Gastrocnemius medialis (tissue), 4 donors: ENCODE measurements at regions not wholly inside any gene's neighbourhood (a gene's known extent, or its start where the extent isn't known, plus 50 kb on each side); places are given as distances from the start of the nearest gene placed in this dataset.

Source experiments
- ATAC-seq, 2 donors: fragments of 150-250 bp; one replicate each; pipeline ENCODE4 v1.9.1; 2016
- DNase-seq, 2 donors: peaks; one replicate each; pipeline ENCODE4 v3.0.0-alpha.2; 2019
- H3K27ac ChIP-seq, 4 donors: fragments of 200-600 bp; sonication (generic); 1 replicate in 1 of 4; 2 replicates in 3 of 4; pipeline ENCODE4 v1.5.1; 2016 to 2018; ENCODE audit warnings: mild to moderate bottlenecking in 2 of 4, moderate library complexity in 1 of 4
- H3K27me3 ChIP-seq, 3 donors: fragments of 200-600 bp; sonication (generic) in 2 of 3; 1 replicate in 1 of 3; 2 replicates in 2 of 3; pipeline versions ENCODE4 v1.5.1 to v1.6.0; 2016 to 2019; ENCODE audit warnings: mild to moderate bottlenecking in 1 of 3, moderate library complexity in 1 of 3
- H3K36me3 ChIP-seq, 2 donors: fragments of 200-600 bp; sonication (generic) in 1 of 2; one replicate each; pipeline ENCODE4 v1.5.1; 2017 to 2018
- H3K4me1 ChIP-seq, 2 donors: fragments of 200-600 bp; sonication (generic) in 1 of 2; one replicate each; pipeline ENCODE4 v1.5.1; 2016 to 2017; ENCODE audit warnings: mild to moderate bottlenecking in 2 of 2
- H3K4me3 ChIP-seq, 4 donors: fragments of 200-600 bp; sonication (generic) in 3 of 4; 1 replicate in 1 of 4; 2 replicates in 3 of 4; pipeline ENCODE4 v1.5.1; 2016 to 2019; ENCODE audit warnings: mild to moderate bottlenecking in 2 of 4
- H3K9me3 ChIP-seq, 3 donors: fragments of 200-600 bp; sonication (generic) in 2 of 3; 1 replicate in 1 of 3; 2 replicates in 2 of 3; pipeline ENCODE4 v1.5.1; 2016 to 2019
- CTCF ChIP-seq, 5 experiments: fragments of 450-650 bp in 3 of 5; fragments of 200-600 bp in 2 of 5; sonication (generic) in 2 of 5; IDR thresholded peaks in 4 of 5; conservative IDR thresholded peaks in 1 of 5; 1 replicate in 4 of 5; 2 replicates in 1 of 5; pipeline ENCODE4 v1.5.1; 2016 to 2019; ENCODE audit warnings: antibody characterized with exemption in 5 of 5, mild to moderate bottlenecking in 3 of 5, moderate library complexity in 3 of 5
- POLR2A ChIP-seq, 2 donors: fragments of 450-650 bp; IDR thresholded peaks; one replicate each; pipeline ENCODE4 v1.6.1; 2017; ENCODE audit warnings: antibody characterized with exemption in 2 of 2, mild to moderate bottlenecking in 2 of 2, moderate library complexity in 2 of 2
- in situ Hi-C, 4 donors: fragments of 200-750 bp; cut with MboI; loops; one replicate each; pipeline versions ENCODE4 v1.15.0 to v1.8.0; 2017; ENCODE audit warnings: low sequenced_read_pairs in 4 of 4
- intact Hi-C: fragments of 100-400 bp; cut with DNase I; formaldehyde crosslinking; loops from one replicate; pipeline ENCODE4 v1.15.1; 2023; ENCODE audit warnings: low total_unique reads

GRCh38 chr2:191516260-191516659, 161.7 kb upstream of the NABP1 start:
- intact Hi-C loops (no loop called here), in situ Hi-C loops (loop anchor here in 3 of 4 donors (25.0 kb wide), 4 partner anchors 279 to 729 kb away; partner anchors contain the start of genes MYO1B (in 1 of the 3) and STAT4 (in 1 of the 3))
- Histone ChIP-seq H3K4me1 (no peaks in the 10 kb centered on the region), H3K9me3 (no peaks in the 10 kb centered on the region), H3K27me3 (no peaks in the 10 kb centered on the region), H3K36me3 (no peaks in the 10 kb centered on the region), H3K27ac (no peak overlapping the region), H3K4me3 (no peak overlapping the region)
- no peak for ATAC-seq
- TF ChIP-seq CTCF (IDR thresholded peaks at IDR 0.05 in 4 of 5, conservative IDR thresholded peaks at IDR 0.05 in 1 of 5) (no peak), POLR2A (IDR thresholded peaks at IDR 0.05) (no peak)
- DNase-seq: no peak

- ATAC-seq (no peak), DNase-seq (no peak)
- peak; percentile 54 to 71 (median 66) for TF ChIP-seq CTCF (IDR thresholded peaks at IDR 0.05 in 4 of 5, conservative IDR thresholded peaks at IDR 0.05 in 1 of 5)
- TF ChIP-seq POLR2A (IDR thresholded peaks at IDR 0.05): no peak
- in situ Hi-C loops (loop anchor here (10.0 to 25.0 kb wide), 7 partner anchors 284 to 734 kb away; partner anchors contain the start of genes MYO1B (in 1 of the 4) and STAT4 (in 1 of the 4)), intact Hi-C loops (loop anchor here (1.0 to 5.0 kb wide), 3 partner anchors 303 to 469 kb away; no protein-coding TSS in a partner anchor)
- Histone ChIP-seq H3K27me3 (no peaks in the 10 kb centered on the region), H3K4me3 (no peak overlapping the region), H3K36me3 (no peaks in the 10 kb centered on the region), H3K4me1 (no peaks in the 10 kb centered on the region), H3K9me3 (no peaks in the 10 kb centered on the region), H3K27ac (no peak overlapping the region)
These were observed 156.2 kb upstream of the NABP1 start for GRCh38 chr2:191521608-191522208.

GRCh38 chr2:191522478-191523120, 155.3 kb upstream of the NABP1 start:
- Histone ChIP-seq H3K4me3 (no peak overlapping the region), H3K27ac (no peak overlapping the region), H3K27me3 (no peaks in the 10 kb centered on the region), H3K36me3 (no peaks in the 10 kb centered on the region), H3K4me1 (no peaks in the 10 kb centered on the region), H3K9me3 (no peaks in the 10 kb centered on the region)
- DNase-seq: no peak
- ATAC-seq: no peak
- intact Hi-C loops: loop anchor here (5.0 kb wide), 1 partner anchor 470 kb away; no protein-coding TSS in a partner anchor
- in situ Hi-C loops: loop anchor here (10.0 to 25.0 kb wide), 7 partner anchors 285 to 735 kb away; partner anchors contain the start of genes MYO1B (in 1 of the 4) and STAT4 (in 1 of the 4)
- TF ChIP-seq POLR2A (IDR thresholded peaks at IDR 0.05) (no peak), CTCF (IDR thresholded peaks at IDR 0.05 in 4 of 5, conservative IDR thresholded peaks at IDR 0.05 in 1 of 5) (no peak)

GRCh38 chr2:191526091-191526490, 151.8 kb upstream of the NABP1 start:
- intact Hi-C loops: no loop called here
- DNase-seq: no peak
- H3K4me3 ChIP-seq: no peak overlapping the region
- no peaks in the 10 kb centered on the region for H3K4me1 ChIP-seq
- H3K27me3 ChIP-seq: no peaks in the 10 kb centered on the region
- no peaks in the 10 kb centered on the region for H3K9me3 ChIP-seq
- TF ChIP-seq CTCF (IDR thresholded peaks at IDR 0.05 in 4 of 5, conservative IDR thresholded peaks at IDR 0.05 in 1 of 5) (no peak), POLR2A (IDR thresholded peaks at IDR 0.05) (no peak)
- no peak overlapping the region for H3K27ac ChIP-seq
- in situ Hi-C loops: loop anchor here (10.0 kb wide), 3 partner anchors 351 to 471 kb away; no protein-coding TSS in a partner anchor
- H3K36me3 ChIP-seq: no peaks in the 10 kb centered on the region
- no peak for ATAC-seq
